ENCODE measurements at regions not wholly inside any gene's neighbourhood (a gene's known extent, or its start where the extent isn't known, plus 50 kb on each side); places are given as distances from the start of the nearest gene placed in this dataset.

DNA sequence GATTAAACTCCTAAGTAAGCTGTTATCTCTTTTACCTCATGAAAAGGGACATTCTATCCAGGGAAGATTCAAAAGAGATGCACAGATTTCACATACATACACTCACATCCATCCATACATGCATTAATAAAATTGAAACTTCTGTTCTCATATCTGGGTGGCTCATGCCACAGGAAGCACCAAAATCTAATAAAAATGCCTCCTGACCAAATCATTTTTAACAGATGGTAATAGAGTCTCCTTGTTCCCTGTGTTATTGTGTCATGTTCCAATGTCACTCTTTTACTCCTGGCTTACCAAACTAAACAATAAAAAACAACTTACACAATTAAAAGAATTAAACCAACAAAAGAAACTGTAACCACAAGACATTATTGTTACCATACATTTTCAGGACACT is 742.1 kb upstream of the MANEA start:
- TF ChIP-seq REST (IDR thresholded peaks at IDR 0.05; ENCODE audit: low read depth): no peak
- TF ChIP-seq, protein P1, sequence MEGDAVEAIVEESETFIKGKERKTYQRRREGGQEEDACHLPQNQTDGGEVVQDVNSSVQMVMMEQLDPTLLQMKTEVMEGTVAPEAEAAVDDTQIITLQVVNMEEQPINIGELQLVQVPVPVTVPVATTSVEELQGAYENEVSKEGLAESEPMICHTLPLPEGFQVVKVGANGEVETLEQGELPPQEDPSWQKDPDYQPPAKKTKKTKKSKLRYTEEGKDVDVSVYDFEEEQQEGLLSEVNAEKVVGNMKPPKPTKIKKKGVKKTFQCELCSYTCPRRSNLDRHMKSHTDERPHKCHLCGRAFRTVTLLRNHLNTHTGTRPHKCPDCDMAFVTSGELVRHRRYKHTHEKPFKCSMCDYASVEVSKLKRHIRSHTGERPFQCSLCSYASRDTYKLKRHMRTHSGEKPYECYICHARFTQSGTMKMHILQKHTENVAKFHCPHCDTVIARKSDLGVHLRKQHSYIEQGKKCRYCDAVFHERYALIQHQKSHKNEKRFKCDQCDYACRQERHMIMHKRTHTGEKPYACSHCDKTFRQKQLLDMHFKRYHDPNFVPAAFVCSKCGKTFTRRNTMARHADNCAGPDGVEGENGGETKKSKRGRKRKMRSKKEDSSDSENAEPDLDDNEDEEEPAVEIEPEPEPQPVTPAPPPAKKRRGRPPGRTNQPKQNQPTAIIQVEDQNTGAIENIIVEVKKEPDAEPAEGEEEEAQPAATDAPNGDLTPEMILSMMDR (IDR thresholded peaks at IDR 0.05 in 2 of 3, conservative IDR thresholded peaks at IDR 0.05 in 1 of 3; ENCODE audit: borderline replicate concordance in 1 of 3, insufficient read depth in 1 of 3, low read depth in 2 of 3, low read length in 2 of 3): no peak
- no peak for TF ChIP-seq RAD21 (IDR thresholded peaks at IDR 0.05; ENCODE audit: low read depth)
- TF ChIP-seq SIN3A (IDR thresholded peaks at IDR 0.05; ENCODE audit: low read depth): no peak
- no peak for TF ChIP-seq POLR2A (IDR thresholded peaks at IDR 0.05; ENCODE audit: borderline replicate concordance, extremely low read depth, insufficient read depth, insufficient read length)

All from HCT116 (cell line).